ENCODE measurements at regions not wholly inside any gene's neighbourhood (a gene's known extent, or its start where the extent isn't known, plus 50 kb on each side); places are given as distances from the start of the nearest gene placed in this dataset.
"Not testable (repeated sequence)": the region's sequence is repeated elsewhere in the genome, so short reads cannot be mapped to it uniquely, and the experiment has no call there.

DNA sequence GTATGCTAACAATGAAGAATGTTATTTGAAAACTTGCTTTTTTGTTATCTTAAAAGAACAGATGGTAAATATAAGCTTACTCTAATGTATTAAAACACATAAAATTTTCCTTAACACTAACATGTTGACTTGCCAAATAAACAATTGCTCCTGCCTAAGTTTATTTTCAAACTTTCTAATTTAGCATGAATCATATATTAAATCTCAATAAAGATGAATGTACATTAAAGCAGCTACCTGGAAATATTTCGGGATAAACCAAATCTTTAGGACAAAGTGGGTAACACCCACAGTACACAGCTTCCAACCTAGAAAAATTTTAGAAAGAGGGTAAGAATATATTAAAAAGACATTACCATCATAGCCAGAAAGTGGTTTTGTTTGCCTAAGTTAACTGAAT is 567.4 kb downstream of the ZEB2 start:
- DNase-seq (ENCODE audit: low spot score), result no peak

GRCh38 chr2:143950704-143951103 is 569.2 kb downstream of the ZEB2 start:
- DNase-seq (ENCODE audit: low spot score), result no peak

DNA sequence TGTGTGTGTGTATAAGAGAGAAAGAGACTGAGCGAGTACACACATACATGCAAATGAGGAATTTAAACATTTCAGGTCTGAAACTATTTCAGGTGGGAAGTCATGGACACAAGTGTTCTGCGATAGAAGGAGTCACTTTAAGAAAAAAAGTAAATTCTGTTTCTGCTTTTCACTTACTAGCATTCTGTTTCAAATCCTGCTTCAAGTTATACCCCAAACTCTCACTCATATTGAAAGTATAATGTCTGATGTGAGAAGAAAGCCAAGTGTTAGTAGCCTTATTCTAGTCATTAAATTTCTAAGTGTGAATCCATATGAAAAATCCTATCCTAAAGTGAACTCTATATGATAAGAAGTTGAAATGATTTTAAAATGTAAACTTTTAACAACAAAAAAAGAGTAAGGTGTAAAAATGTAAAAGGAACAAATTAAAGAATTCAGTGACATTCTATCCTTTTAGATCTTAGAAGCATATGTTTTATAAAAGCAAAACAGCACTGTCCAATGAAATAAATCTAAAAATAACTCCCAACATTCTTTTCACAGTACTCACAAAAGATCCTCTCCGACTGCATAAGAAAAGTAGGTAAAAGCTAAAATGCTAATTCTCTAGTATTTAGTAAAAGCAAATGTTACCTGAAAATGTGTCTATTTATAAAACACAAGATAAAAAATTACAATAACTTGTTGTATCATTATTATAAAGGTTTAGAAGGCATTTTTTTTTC is 570.6 kb downstream of the ZEB2 start:
- DNase-seq (ENCODE audit: low spot score), result no peak

GRCh38 chr2:143948710-143949109 is 571.2 kb downstream of the ZEB2 start:
- no peak for DNase-seq (ENCODE audit: low spot score)

GRCh38 chr2:143946436-143947391 is 573.2 kb downstream of the ZEB2 start:
- no peak for DNase-seq (ENCODE audit: low spot score)

GRCh38 chr2:143942486-143942885 is 577.4 kb downstream of the ZEB2 start:
- DNase-seq (ENCODE audit: low spot score), result no peak

GRCh38 chr2:143940720-143941119 is 579.2 kb downstream of the ZEB2 start:
- DNase-seq (ENCODE audit: low spot score), result no peak

DNA sequence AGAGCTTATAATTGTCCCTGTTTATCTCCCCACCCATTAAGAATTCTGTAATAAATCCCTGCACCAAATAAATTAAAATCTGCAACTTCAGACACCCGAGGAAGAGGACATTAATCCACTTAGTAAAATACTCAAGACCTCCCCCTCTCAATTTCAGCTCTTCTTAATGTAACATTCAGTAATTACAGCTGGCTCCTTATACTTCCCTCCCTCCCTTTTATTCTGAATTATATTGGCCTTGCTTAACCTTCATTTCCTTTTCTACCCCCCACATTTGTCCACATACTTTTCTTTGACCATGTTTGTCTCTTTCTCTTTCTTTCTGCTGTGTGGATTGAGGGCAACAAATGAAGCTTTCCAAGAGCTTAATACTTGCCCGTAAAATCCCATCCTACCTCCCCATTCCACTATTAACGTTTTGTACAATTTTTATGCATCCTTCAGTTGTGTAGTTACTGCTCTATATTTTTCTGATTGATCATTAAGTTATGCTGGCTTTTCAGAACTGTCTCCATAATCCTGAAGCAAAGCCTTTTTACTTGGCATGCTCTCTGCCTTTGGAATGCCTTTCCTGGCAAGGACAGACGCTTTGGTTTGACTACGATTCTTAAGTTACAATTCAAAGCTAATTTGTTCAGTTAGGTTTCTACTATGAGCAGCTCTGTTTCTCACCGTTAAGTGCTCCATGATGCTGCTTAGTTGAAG is 580.1 kb downstream of the ZEB2 start:
- DNase-seq (ENCODE audit: low spot score), result peak; percentile 27

DNA sequence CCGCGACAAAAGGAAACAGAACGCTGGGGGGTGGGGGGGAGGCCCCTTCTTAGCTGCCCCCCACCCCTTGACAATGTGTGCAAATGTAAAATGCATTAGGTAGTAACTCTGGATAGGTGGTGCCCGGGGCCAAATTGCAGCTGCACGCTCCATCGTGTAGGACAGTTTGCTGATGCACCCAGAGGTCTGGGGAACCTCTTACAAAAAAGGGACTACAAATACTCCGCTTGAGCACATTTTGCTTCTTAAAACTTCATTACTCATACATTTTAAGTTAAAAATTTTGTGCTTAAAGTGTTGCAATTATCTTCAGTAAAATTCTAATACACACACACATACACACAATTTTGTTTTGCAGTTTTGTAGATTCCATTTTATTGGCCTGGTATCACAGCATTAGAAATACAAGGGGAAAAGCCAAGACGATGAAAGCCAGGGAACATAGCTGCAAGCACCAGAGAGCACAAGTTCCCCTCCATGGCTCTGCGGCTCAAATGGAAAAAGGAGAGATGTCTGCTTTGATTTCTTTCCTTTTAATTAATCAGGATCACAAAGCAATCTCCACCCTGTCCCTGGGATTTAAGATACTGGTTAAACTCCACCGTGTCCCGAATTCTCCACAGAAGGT is 582.1 kb downstream of the ZEB2 start:
- no peak for DNase-seq (ENCODE audit: low spot score)

GRCh38 chr2:143936848-143937722 is 582.8 kb downstream of the ZEB2 start:
- DNase-seq (ENCODE audit: low spot score), result peak; percentile 63

- DNase-seq (ENCODE audit: low spot score), result no peak
Observed at GRCh38 chr2:143936538-143936847, 583.4 kb downstream of the ZEB2 start.

DNA sequence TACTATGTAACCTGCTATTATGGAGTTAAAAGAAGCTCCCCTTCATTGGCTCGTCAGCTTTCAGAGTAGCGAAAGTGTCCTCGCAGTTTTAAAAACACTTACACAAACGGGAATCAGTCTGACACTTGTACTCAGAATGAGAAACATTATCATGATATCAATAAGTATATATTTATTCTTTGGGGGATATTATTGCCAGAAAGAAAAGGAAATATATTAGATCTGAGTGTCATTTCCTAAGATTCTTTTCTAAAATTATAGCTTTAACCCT is 584.5 kb downstream of the ZEB2 start:
- DNase-seq (ENCODE audit: low spot score), result no peak

- DNase-seq (ENCODE audit: low spot score), result no peak
Observed at GRCh38 chr2:143934626-143935481, 585.1 kb downstream of the ZEB2 start.

GRCh38 chr2:143933946-143934569 is 585.9 kb downstream of the ZEB2 start:
- no peak for DNase-seq (ENCODE audit: low spot score)

DNA sequence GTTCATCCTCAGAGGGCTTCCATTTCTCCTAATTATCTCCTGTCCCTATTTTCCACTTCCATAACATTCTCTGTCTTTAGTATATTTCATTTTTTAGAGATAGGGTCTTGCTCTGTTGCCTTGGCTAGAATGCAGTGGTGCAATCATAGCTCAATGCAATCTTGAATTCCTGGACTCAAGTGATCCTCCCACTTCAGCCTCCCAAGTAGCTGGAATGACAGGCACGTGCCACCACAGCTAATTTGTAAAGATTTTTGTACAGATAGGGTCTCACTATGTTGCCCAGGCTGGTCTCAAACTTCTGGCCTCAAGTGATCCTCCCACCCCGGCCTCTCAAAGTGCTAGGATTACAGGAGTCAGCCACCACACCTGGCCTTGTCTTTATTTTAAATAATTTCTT is 589.0 kb downstream of the ZEB2 start:
- no peak for DNase-seq (ENCODE audit: low spot score)

- DNase-seq (ENCODE audit: low spot score), result no peak
Observed at GRCh38 chr2:143928613-143929012, 591.3 kb downstream of the ZEB2 start.

DNA sequence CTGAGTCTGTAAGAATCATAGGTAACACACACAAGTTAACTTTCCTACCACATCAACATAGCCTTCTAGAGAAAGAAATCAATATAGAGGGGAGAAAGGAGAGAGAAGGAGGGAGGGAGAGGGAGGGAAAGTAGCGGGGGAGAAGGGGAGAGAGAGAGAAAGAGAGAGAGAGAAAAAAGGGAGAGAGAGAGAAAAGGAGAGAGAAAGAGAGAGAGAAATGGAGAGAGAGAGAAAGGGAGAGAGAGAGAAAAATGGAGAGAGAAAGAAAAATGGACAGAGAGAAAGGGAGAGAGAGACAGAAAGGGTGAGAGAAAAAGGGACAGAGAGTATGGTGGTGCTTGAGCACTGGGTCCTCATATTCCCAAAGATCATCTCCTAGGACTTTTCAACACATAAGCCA is 591.7 kb downstream of the ZEB2 start:
- DNase-seq (ENCODE audit: low spot score), result no peak

- no peak for DNase-seq (ENCODE audit: low spot score)
Observed at GRCh38 chr2:143926736-143927135, 593.2 kb downstream of the ZEB2 start.

DNA sequence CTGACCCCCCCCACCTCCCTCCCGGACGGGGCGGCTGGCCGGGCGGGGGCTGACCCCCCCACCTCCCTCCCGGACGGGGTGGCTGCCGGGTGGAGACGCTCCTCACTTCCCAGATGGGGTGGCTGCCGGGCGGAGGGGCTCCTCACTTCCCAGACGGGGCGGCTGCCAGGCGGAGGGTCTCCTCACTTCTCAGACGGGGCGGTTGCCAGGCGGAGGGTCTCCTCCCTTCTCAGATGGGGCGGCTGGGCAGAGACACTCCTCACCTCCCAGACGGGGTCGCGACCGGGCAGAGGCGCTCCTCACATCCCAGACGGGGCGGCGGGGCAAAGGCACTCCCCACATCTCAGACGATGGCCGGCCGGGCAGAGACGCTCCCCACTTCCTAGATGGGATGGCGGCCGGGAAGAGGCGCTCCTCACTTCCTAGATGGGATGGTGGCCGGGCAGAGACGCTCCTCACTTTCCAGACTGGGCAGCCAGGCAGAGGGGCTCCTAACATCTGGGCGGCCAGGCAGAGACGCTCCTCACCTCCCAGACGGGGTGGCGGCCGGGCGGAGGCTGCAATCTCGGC is 597.6 kb downstream of the ZEB2 start:
- DNase-seq (ENCODE audit: low spot score), result not testable (repeated sequence)
